Keratinocyte (primary cell): ENCODE measurements at regions not wholly inside any gene's neighbourhood (a gene's known extent, or its start where the extent isn't known, plus 50 kb on each side); places are given as distances from the start of the nearest gene placed in this dataset.

ENCODE experiments used
- DNase-seq: peaks from one replicate; pipeline ENCODE4 v3.0.0-alpha.2; 2011; ENCODE audit warnings: low read depth, missing footprints, low spot score
- FAIRE-seq: peaks from 2 replicates; lab custom pipeline; 2011; peaks lifted over from hg19 to GRCh38; lab: Jason Lieb, UNC
- H2AFZ ChIP-seq: 2 replicates; pipeline ENCODE4 v1.6.0; 2012; ENCODE audit warnings: low read length, control low read depth, inconsistent platforms; ENCODE audit not compliant: control insufficient read depth
- H3K27ac ChIP-seq: 2 replicates; pipeline ENCODE4 v1.5.1; 2011; ENCODE audit warnings: low read length; ENCODE audit not compliant: control insufficient read depth, insufficient read depth
- H3K27me3 ChIP-seq: 3 replicates; pipeline ENCODE4 v1.6.0; 2011; ENCODE audit warnings: low read length; ENCODE audit not compliant: control insufficient read depth, insufficient read depth; ENCODE audit errors: extremely low read depth
- H3K36me3 ChIP-seq, 2 experiments: 2 replicates in 1 of 2; 3 replicates in 1 of 2; pipeline ENCODE4 v1.5.1; 2011; ENCODE audit warnings: low read length in 2 of 2, mild to moderate bottlenecking in 1 of 2; ENCODE audit not compliant: control insufficient read depth in 2 of 2, insufficient read depth in 2 of 2; ENCODE audit errors: extremely low read depth in 1 of 2
- H3K4me1 ChIP-seq: 3 replicates; pipeline ENCODE4 v1.5.1; 2011; ENCODE audit warnings: low read length; ENCODE audit not compliant: control insufficient read depth, insufficient read depth; ENCODE audit errors: extremely low read depth
- H3K4me2 ChIP-seq: 3 replicates; pipeline ENCODE4 v1.6.0; 2011; ENCODE audit warnings: low read depth, low read length; ENCODE audit not compliant: control insufficient read depth, insufficient read depth; ENCODE audit errors: extremely low read depth
- H3K4me3 ChIP-seq, 3 experiments: fragments of 200-600 bp in 1 of 3; sonication (generic) in 1 of 3; 2 replicates in 2 of 3; 3 replicates in 1 of 3; pipeline ENCODE4 v1.5.1; 2011 to 2016; ENCODE audit warnings: low read length in 3 of 3, mild to moderate bottlenecking in 3 of 3, control low read depth in 2 of 3, inconsistent platforms in 1 of 3, low read depth in 1 of 3, mixed read lengths in 1 of 3, mixed run types in 1 of 3, moderate library complexity in 1 of 3; ENCODE audit not compliant: control insufficient read depth in 2 of 3, insufficient read depth in 2 of 3; ENCODE audit errors: extremely low read depth in 1 of 3
- H3K79me2 ChIP-seq: 2 replicates; pipeline ENCODE4 v1.6.0; 2012; ENCODE audit warnings: low read length; ENCODE audit not compliant: control insufficient read depth, insufficient read depth
- H3K9ac ChIP-seq: 3 replicates; pipeline ENCODE4 v1.6.0; 2011; ENCODE audit warnings: low read length; ENCODE audit not compliant: control insufficient read depth, insufficient read depth; ENCODE audit errors: extremely low read depth
- H3K9me1 ChIP-seq: 3 replicates; pipeline ENCODE4 v1.6.0; 2011; ENCODE audit warnings: low read length; ENCODE audit not compliant: control insufficient read depth, insufficient read depth; ENCODE audit errors: extremely low read depth
- H3K9me3 ChIP-seq: 2 replicates; pipeline ENCODE4 v1.5.1; 2012; ENCODE audit warnings: low read depth, low read length; ENCODE audit not compliant: control insufficient read depth
- H4K20me1 ChIP-seq: 3 replicates; pipeline ENCODE4 v1.6.0; 2011; ENCODE audit warnings: low read length; ENCODE audit not compliant: control insufficient read depth, insufficient read depth; ENCODE audit errors: extremely low read depth
- EZH2 ChIP-seq: IDR thresholded peaks from one replicate; pipeline ENCODE4 v1.6.1; 2012; ENCODE audit warnings: inconsistent platforms, mild to moderate bottlenecking, low read length, moderate library complexity
- dilution Hi-C: fragments of 300-500 bp; cut with MboI; formaldehyde crosslinking; loops from one replicate; pipeline ENCODE4 v1.7.0; 2020; ENCODE audit warnings: low sequenced_read_pairs; ENCODE audit not compliant: extremely low pct_ligation_motif_present
- TF ChIP-seq, protein P1 (sequence below), 3 experiments: IDR thresholded peaks in 1 of 3; conservative IDR thresholded peaks in 1 of 3; optimal IDR thresholded peaks in 1 of 3; 2 replicates in 2 of 3; 3 replicates in 1 of 3; pipeline versions ENCODE3 to v1.5.1; 2011; ENCODE audit warnings: low read length in 3 of 3, mild to moderate bottlenecking in 3 of 3, moderate library complexity in 2 of 3, control low read depth in 1 of 3, inconsistent platforms in 1 of 3; ENCODE audit not compliant: insufficient read depth in 2 of 3; ENCODE audit errors: extremely low read depth in 1 of 3

DNA sequence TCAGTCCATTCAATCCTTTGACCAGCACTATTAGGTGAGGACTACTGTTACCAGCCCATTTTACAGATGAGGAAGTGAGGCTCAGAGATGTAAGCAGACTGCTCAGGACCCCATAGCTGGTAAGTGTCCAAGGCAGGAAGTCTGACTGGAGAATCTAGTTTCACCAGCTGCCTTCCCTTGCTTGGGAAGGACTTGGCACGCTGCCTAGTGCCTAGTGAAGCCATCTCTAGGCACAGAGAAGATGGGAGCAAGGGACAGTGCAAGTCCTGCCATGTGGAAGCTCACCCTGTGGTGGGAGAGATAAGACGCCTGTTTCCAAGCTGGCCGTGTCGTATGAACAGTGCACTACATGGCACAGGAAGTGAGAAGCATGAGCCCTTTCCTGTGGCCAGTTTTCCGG lies 111.8 kb upstream of the TMC3 start:
- no peaks in the 10 kb centered on the region for H3K9me3 ChIP-seq
- H3K27ac ChIP-seq: no peak overlapping the region
- DNase-seq (no peak), FAIRE-seq (no peak)
- no peaks in the 10 kb centered on the region for H4K20me1 ChIP-seq
- no peak overlapping the region for H3K4me2 ChIP-seq
- no peak overlapping the region for H2AFZ ChIP-seq
- H3K9ac ChIP-seq: no peak overlapping the region
- dilution Hi-C loops: no loop called here
- TF ChIP-seq, protein P1, sequence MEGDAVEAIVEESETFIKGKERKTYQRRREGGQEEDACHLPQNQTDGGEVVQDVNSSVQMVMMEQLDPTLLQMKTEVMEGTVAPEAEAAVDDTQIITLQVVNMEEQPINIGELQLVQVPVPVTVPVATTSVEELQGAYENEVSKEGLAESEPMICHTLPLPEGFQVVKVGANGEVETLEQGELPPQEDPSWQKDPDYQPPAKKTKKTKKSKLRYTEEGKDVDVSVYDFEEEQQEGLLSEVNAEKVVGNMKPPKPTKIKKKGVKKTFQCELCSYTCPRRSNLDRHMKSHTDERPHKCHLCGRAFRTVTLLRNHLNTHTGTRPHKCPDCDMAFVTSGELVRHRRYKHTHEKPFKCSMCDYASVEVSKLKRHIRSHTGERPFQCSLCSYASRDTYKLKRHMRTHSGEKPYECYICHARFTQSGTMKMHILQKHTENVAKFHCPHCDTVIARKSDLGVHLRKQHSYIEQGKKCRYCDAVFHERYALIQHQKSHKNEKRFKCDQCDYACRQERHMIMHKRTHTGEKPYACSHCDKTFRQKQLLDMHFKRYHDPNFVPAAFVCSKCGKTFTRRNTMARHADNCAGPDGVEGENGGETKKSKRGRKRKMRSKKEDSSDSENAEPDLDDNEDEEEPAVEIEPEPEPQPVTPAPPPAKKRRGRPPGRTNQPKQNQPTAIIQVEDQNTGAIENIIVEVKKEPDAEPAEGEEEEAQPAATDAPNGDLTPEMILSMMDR (optimal IDR thresholded peaks at IDR 0.05 in 1 of 3, IDR thresholded peaks at IDR 0.05 in 1 of 3, conservative IDR thresholded peaks at IDR 0.05 in 1 of 3; ENCODE audit: extremely low read depth in 1 of 3, insufficient read depth in 2 of 3, low read length in 3 of 3): no peak
- TF ChIP-seq EZH2: no peak
- no peaks in the 10 kb centered on the region for H3K79me2 ChIP-seq
- no peaks in the 10 kb centered on the region for H3K9me1 ChIP-seq
- no peaks in the 10 kb centered on the region for H3K36me3 ChIP-seq
- H3K4me3 ChIP-seq: no peak overlapping the region
- no peaks in the 10 kb centered on the region for H3K27me3 ChIP-seq
- H3K4me1 ChIP-seq: peaks cover 2% of the 10 kb centered on the region

DNA sequence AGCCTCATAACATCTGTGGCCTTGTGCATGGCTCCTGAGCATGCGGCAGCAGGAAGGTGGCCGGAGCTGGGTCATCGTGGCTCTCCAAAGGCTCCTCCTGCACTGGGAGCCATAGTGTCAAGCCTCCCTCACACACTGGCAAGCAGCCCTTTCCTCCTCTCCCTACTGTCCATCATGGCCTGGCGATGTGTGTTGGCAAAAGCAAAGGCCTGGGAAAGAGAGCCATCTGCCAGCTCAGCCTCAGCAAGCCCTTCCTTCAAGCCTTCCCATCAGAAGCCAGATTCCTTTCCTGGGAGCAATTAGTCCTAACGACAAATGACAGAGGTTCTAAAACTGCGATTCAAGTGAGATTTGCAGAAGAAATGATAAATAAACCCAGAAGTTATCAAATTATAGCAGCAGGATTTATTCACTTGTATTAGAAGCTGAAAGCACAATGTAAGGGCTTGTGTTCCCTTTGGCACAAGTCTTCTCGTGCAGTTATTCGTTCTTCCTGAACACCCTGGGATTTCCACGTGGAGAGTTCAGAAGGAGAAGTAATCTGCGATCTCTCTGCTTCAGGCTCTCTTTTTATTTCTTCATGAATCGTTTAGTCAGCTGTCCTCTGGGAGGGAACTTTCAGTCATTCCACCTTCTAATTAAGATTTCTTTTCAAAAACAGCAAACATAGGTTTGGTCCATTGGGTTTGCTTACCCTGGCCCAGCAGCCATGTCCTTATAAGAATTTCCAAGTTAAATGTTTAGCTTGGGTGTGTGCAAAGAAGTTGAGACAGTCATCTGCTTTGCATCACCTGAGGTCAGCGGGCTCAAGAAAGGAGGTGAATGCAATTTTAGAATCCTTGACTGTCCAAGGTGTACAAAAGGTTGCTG lies 110.3 kb upstream of the TMC3 start:
- Histone ChIP-seq H3K4me3 (no peak overlapping the region), H3K27ac (no peak overlapping the region), H4K20me1 (no peaks in the 10 kb centered on the region), H3K36me3 (no peaks in the 10 kb centered on the region), H3K9me3 (no peaks in the 10 kb centered on the region), H2AFZ (no peak overlapping the region), H3K9me1 (no peaks in the 10 kb centered on the region), H3K9ac (no peak overlapping the region), H3K4me2 (no peak overlapping the region), H3K27me3 (no peaks in the 10 kb centered on the region), H3K4me1 (peaks cover 2% of the 10 kb centered on the region), H3K79me2 (no peaks in the 10 kb centered on the region)
- DNase-seq (no peak), FAIRE-seq (no peak)
- dilution Hi-C loops: no loop called here
- no peak for TF ChIP-seq EZH2
- TF ChIP-seq, protein P1 (optimal IDR thresholded peaks at IDR 0.05 in 1 of 3, IDR thresholded peaks at IDR 0.05 in 1 of 3, conservative IDR thresholded peaks at IDR 0.05 in 1 of 3; ENCODE audit: extremely low read depth in 1 of 3, insufficient read depth in 2 of 3, low read length in 3 of 3): no peak
